K562 (cell line): ENCODE measurements at regions not wholly inside any gene's neighbourhood (a gene's known extent, or its start where the extent isn't known, plus 50 kb on each side); places are given as distances from the start of the nearest gene placed in this dataset.

ENCODE experiments used
- ATAC-seq: fragments of 200-7000 bp; cut with Tn5 transposase; 3 replicates; pipeline ENCODE4 v1.9.1; 2020; ENCODE audit warnings: moderate library complexity
- BruUV-seq: library from RNA; stranded (reverse); fragments of 400-500 nt; replicated peaks from 2 replicates; lab custom pipeline; 2021; lab: Mats Ljungman, UMichigan
- CTCF ChIA-PET: fragments of 300-600 bp; formaldehyde crosslinking; extraction: SDS; loops from one replicate; lab custom pipeline; 2021; ENCODE audit warnings: low intra/inter-chr PET ratio; lab: Yijun Ruan, JAX
- POLR2A ChIA-PET: fragments of 300-600, 350-650 bp; sonication (Branson Sonifier 250); formaldehyde crosslinking; extraction: SDS; loops from one replicate; lab custom pipeline; 2021; ENCODE audit warnings: antibody characterized with exemption, inconsistent platforms; lab: Yijun Ruan, JAX
- DNase-seq, 4 experiments: peaks; one replicate each; pipeline versions ENCODE4 v3.0.0 to v3.0.0-alpha.2; 2011 to 2018; ENCODE audit warnings: low spot score in 3 of 4, mixed read lengths in 3 of 4; ENCODE audit errors: extremely low read depth in 1 of 4
- FAIRE-seq: peaks from 2 replicates; lab custom pipeline; 2011; peaks lifted over from hg19 to GRCh38; lab: Jason Lieb, UNC
- H2AFZ ChIP-seq: 2 replicates; pipeline ENCODE4 v1.6.0; 2011; ENCODE audit warnings: low read depth, low read length, control low read depth, inconsistent platforms
- H3K27ac ChIP-seq: fragments of 200-600 bp; 3 replicates; pipeline ENCODE4 v1.8.0; 2011; ENCODE audit warnings: low read depth, mild to moderate bottlenecking, control low read depth, inconsistent platforms, low read length, moderate library complexity, mixed read lengths; ENCODE audit errors: extremely low read depth
- H3K27me3 ChIP-seq, 2 experiments: fragments of 300-600 bp in 1 of 2; 2 replicates in 1 of 2; 3 replicates in 1 of 2; pipeline versions ENCODE4 v1.6.0 to v1.8.0; 2011; ENCODE audit warnings: inconsistent platforms in 2 of 2, low read length in 2 of 2, mild to moderate bottlenecking in 1 of 2, mixed read lengths in 1 of 2, moderate library complexity in 1 of 2; ENCODE audit not compliant: control insufficient read depth in 2 of 2, insufficient read depth in 2 of 2
- H3K36me3 ChIP-seq: fragments of 300-600 bp; 3 replicates; pipeline ENCODE4 v1.8.0; 2011; ENCODE audit warnings: mild to moderate bottlenecking, low read length, inconsistent platforms; ENCODE audit not compliant: control insufficient read depth, insufficient read depth
- H3K4me1 ChIP-seq, 2 experiments: fragments of 200-600 bp in 1 of 2; replicated peaks in 1 of 2; 2 replicates in 1 of 2; 3 replicates in 1 of 2; pipeline versions ENCODE4 v1.5.1 to v1.8.0; 2011; ENCODE audit warnings: inconsistent platforms in 2 of 2, low read length in 2 of 2, mild to moderate bottlenecking in 1 of 2, mixed read lengths in 1 of 2, moderate library complexity in 1 of 2; ENCODE audit not compliant: control insufficient read depth in 2 of 2, insufficient read depth in 2 of 2
- H3K4me2 ChIP-seq: 2 replicates; pipeline ENCODE4 v1.6.1; 2011; ENCODE audit warnings: low read length, control low read depth, inconsistent platforms, mixed read lengths; ENCODE audit not compliant: insufficient read depth
- H3K4me3 ChIP-seq: fragments of 200-600 bp; sonication (generic), shearing (Covaris generic); 2 replicates; pipeline ENCODE4 v1.5.1; 2016; ENCODE audit warnings: control low read depth, inconsistent platforms
- H3K79me2 ChIP-seq: fragments of 200-600 bp; 3 replicates; pipeline ENCODE4 v1.8.0; 2011; ENCODE audit warnings: low read length, inconsistent platforms; ENCODE audit not compliant: control insufficient read depth, insufficient read depth
- H3K9ac ChIP-seq, 2 experiments: 2 replicates each; pipeline versions ENCODE4 v1.6.0 to v1.6.1; 2011; ENCODE audit warnings: low read depth in 2 of 2, low read length in 2 of 2, control low read depth in 1 of 2, inconsistent platforms in 1 of 2, mild to moderate bottlenecking in 1 of 2, mixed read lengths in 1 of 2; ENCODE audit not compliant: insufficient read depth in 1 of 2
- H3K9me1 ChIP-seq: one replicate; pipeline ENCODE4 v1.6.0; 2011; ENCODE audit warnings: inconsistent platforms, mild to moderate bottlenecking, low read length, moderate library complexity; ENCODE audit not compliant: control insufficient read depth, insufficient read depth
- H3K9me3 ChIP-seq: replicated peaks from 2 replicates; pipeline ENCODE4 v1.5.1; 2011; ENCODE audit warnings: low read depth, low read length, inconsistent platforms; ENCODE audit not compliant: control insufficient read depth, insufficient read depth
- H4K20me1 ChIP-seq: replicated peaks from 2 replicates; pipeline ENCODE4 v1.6.1; 2011; ENCODE audit warnings: low read length, inconsistent platforms, mixed read lengths; ENCODE audit not compliant: control insufficient read depth, insufficient read depth
- CHD2 ChIP-seq: IDR thresholded peaks from 2 replicates; pipeline ENCODE4 v1.6.1; 2011; ENCODE audit warnings: low read depth, low read length
- HDAC2 ChIP-seq: fragments of 450-650 bp; IDR thresholded peaks from 2 replicates; pipeline ENCODE4 v1.6.1; 2016; ENCODE audit warnings: mild to moderate bottlenecking
- MED1 ChIP-seq: sonication (generic); formaldehyde crosslinking; IDR thresholded peaks from 2 replicates; pipeline ENCODE4 v1.8.1; 2023; ENCODE audit warnings: missing genetic modification reagents, borderline replicate concordance
- SNIP1 ChIP-seq: fragments of 450-650 bp; IDR thresholded peaks from 2 replicates; pipeline ENCODE4 v1.7.1; 2017; ENCODE audit warnings: low read depth, mild to moderate bottlenecking
- ZNF316 ChIP-seq: fragments of 450-650 bp; IDR thresholded peaks from 2 replicates; pipeline ENCODE4 v1.6.1; 2016
- WGBS: fragments of 100-300 bp; shearing (Covaris generic); methylation state at CpG from one replicate; pipeline ENCODE4 v1.1.6; 2016; ENCODE audit warnings: low coverage, mixed read lengths; ENCODE audit not compliant: insufficient coverage; ENCODE audit errors: missing lambda C conversion rate; 5-methylcytosine and 5-hydroxymethylcytosine counted together
- in situ Hi-C: fragments of 300-500 bp; cut with MboI; formaldehyde crosslinking; loops from 4 replicates; pipeline ENCODE4 v1.15.0; 2018; ENCODE audit warnings: inconsistent platforms, mixed read lengths
- intact Hi-C: fragments of 100-400 bp; cut with micrococcal nuclease; formaldehyde crosslinking; loops from 2 replicates; pipeline ENCODE4 v1.14.2; 2022
- TF ChIP-seq, protein P1 (sequence below), 2 experiments: fragments of 200-800 bp in 1 of 2; sonication (Bioruptor generic) in 1 of 2; sonication (generic) in 1 of 2; formaldehyde crosslinking in 1 of 2; IDR thresholded peaks in 1 of 2; conservative IDR thresholded peaks in 1 of 2; 2 replicates each; pipeline versions ENCODE4 v1.5.0 to v1.6.1; 2016 to 2020; ENCODE audit warnings: missing compliant biosample characterization in 1 of 2, missing genetic modification characterization in 1 of 2, missing genetic modification reagents in 1 of 2
- TF ChIP-seq, protein P2 (sequence below): IDR thresholded peaks from 3 replicates; pipeline ENCODE4 v1.6.1; 2011; ENCODE audit warnings: borderline replicate concordance, mild to moderate bottlenecking; ENCODE audit not compliant: insufficient read length, insufficient read depth
- TF ChIP-seq, protein P3 (sequence below): fragments of 250-450 bp; sonication (Bioruptor Pico); IDR thresholded peaks from 2 replicates; pipeline ENCODE4 v1.4.0; 2020; ENCODE audit warnings: mild to moderate bottlenecking
- TF ChIP-seq, protein P4 (sequence below): fragments of 250-450 bp; sonication (Bioruptor Pico); IDR thresholded peaks from 2 replicates; pipeline ENCODE4 v1.5.0; 2020; ENCODE audit warnings: mild to moderate bottlenecking, borderline replicate concordance
- TF ChIP-seq, protein P5 (sequence below): fragments of 250-450 bp; sonication (Bioruptor Pico); IDR thresholded peaks from 2 replicates; pipeline ENCODE4 v1.8.0; 2021; ENCODE audit warnings: mild to moderate bottlenecking, moderate library complexity

DNA sequence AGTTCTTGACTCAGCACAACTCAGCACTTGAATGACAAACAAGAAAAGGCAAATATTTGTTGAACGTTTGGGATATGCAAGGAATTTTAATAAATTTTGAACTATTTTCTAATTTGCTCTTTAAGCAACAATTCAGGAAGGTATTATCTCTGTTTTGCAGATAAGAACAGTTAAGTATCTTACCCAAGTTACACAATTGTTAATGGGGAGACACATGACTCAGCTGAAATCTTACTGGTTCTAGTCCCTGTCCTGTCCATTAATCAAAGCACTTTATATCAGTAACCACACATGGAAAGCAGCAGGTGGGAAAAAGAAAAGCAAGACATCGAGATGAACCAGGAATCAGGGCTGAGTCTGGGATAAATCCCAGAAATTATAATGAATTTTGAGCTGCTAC is 493.9 kb upstream of the PIK3C3 start:
- intact Hi-C loops: no loop called here
- no TSS peak for BruUV-seq
- FAIRE-seq: no peak
- Histone ChIP-seq H2AFZ (no peak overlapping the region), H3K79me2 (no peaks in the 10 kb centered on the region), H4K20me1 (no peaks in the 10 kb centered on the region), H3K9me3 (no peaks in the 10 kb centered on the region; the same call in 1 of the 2 replicates)
- DNase-seq: no peak
- POLR2A ChIA-PET: no interaction called here
- no peak for ATAC-seq
- WGBS: 5% methylated on average over 2 of the region's 2 CpGs
- TF ChIP-seq, protein P1, sequence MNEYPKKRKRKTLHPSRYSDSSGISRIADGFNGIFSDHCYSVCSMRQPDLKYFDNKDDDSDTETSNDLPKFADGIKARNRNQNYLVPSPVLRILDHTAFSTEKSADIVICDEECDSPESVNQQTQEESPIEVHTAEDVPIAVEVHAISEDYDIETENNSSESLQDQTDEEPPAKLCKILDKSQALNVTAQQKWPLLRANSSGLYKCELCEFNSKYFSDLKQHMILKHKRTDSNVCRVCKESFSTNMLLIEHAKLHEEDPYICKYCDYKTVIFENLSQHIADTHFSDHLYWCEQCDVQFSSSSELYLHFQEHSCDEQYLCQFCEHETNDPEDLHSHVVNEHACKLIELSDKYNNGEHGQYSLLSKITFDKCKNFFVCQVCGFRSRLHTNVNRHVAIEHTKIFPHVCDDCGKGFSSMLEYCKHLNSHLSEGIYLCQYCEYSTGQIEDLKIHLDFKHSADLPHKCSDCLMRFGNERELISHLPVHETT (CRISPR knock-in tag; conservative IDR thresholded peaks at IDR 0.05 in 1 of 2, IDR thresholded peaks at IDR 0.05 in 1 of 2): no peak
- TF ChIP-seq, protein P2, sequence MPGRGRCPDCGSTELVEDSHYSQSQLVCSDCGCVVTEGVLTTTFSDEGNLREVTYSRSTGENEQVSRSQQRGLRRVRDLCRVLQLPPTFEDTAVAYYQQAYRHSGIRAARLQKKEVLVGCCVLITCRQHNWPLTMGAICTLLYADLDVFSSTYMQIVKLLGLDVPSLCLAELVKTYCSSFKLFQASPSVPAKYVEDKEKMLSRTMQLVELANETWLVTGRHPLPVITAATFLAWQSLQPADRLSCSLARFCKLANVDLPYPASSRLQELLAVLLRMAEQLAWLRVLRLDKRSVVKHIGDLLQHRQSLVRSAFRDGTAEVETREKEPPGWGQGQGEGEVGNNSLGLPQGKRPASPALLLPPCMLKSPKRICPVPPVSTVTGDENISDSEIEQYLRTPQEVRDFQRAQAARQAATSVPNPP: no peak
- TF ChIP-seq ZNF316 (no peak), HDAC2 (no peak), MED1 (CRISPR knock-in tag) (no peak), SNIP1 (no peak), CHD2 (no peak)
- TF ChIP-seq, protein P3, sequence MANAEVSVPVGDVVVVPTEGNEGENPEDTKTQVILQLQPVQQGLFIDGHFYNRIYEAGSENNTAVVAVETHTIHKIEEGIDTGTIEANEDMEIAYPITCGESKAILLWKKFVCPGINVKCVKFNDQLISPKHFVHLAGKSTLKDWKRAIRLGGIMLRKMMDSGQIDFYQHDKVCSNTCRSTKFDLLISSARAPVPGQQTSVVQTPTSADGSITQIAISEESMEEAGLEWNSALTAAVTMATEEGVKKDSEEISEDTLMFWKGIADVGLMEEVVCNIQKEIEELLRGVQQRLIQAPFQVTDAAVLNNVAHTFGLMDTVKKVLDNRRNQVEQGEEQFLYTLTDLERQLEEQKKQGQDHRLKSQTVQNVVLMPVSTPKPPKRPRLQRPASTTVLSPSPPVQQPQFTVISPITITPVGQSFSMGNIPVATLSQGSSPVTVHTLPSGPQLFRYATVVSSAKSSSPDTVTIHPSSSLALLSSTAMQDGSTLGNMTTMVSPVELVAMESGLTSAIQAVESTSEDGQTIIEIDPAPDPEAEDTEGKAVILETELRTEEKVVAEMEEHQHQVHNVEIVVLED (CRISPR knock-in tag): no peak
- TF ChIP-seq, protein P4, sequence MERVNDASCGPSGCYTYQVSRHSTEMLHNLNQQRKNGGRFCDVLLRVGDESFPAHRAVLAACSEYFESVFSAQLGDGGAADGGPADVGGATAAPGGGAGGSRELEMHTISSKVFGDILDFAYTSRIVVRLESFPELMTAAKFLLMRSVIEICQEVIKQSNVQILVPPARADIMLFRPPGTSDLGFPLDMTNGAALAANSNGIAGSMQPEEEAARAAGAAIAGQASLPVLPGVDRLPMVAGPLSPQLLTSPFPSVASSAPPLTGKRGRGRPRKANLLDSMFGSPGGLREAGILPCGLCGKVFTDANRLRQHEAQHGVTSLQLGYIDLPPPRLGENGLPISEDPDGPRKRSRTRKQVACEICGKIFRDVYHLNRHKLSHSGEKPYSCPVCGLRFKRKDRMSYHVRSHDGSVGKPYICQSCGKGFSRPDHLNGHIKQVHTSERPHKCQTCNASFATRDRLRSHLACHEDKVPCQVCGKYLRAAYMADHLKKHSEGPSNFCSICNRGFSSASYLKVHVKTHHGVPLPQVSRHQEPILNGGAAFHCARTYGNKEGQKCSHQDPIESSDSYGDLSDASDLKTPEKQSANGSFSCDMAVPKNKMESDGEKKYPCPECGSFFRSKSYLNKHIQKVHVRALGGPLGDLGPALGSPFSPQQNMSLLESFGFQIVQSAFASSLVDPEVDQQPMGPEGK (CRISPR knock-in tag): no peak
- TF ChIP-seq, protein P5, sequence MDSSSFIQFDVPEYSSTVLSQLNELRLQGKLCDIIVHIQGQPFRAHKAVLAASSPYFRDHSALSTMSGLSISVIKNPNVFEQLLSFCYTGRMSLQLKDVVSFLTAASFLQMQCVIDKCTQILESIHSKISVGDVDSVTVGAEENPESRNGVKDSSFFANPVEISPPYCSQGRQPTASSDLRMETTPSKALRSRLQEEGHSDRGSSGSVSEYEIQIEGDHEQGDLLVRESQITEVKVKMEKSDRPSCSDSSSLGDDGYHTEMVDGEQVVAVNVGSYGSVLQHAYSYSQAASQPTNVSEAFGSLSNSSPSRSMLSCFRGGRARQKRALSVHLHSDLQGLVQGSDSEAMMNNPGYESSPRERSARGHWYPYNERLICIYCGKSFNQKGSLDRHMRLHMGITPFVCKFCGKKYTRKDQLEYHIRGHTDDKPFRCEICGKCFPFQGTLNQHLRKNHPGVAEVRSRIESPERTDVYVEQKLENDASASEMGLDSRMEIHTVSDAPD (CRISPR knock-in tag): no peak
- TF ChIP-seq, all 486 proteins: peak for 0
- H3K27ac ChIP-seq: no peak overlapping the region
- H3K27me3 ChIP-seq: no peaks in the 10 kb centered on the region
- CTCF ChIA-PET: interaction anchor here (0.6 kb wide), 1 partner anchor 744 kb away, joined by 3 read pairs; no protein-coding TSS in a partner anchor
- H3K4me3 ChIP-seq: no peak overlapping the region
- H3K9ac ChIP-seq: no peak overlapping the region
- no peak overlapping the region for H3K4me2 ChIP-seq
- no peaks in the 10 kb centered on the region for H3K4me1 ChIP-seq
- no peaks in the 10 kb centered on the region for H3K36me3 ChIP-seq
- H3K9me1 ChIP-seq: no peaks in the 10 kb centered on the region
- in situ Hi-C loops: no loop called here
